ENCODE measurements at regions not wholly inside any gene's neighbourhood (a gene's known extent, or its start where the extent isn't known, plus 50 kb on each side); places are given as distances from the start of the nearest gene placed in this dataset.

DNA sequence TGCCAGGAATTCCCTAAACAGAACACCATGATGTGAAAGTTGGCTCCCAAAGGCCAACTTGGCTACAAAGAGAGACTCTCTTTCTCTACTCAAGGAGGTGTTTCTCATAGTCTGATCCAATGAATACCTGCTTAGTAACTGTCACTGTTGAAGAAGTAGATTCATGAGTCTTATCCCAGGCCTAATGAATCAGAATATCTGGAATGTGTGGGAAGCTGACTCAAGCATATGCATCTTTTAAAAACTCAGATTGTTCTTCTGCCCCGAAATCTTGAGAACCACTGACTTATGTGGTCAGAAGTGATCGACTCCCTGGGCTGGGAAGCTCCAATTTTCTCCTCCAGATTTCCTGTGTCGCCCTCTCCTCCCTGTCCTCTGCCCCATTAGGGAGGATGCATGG, 345.6 kb downstream of the PLK2 start:
- no peaks in the 10 kb centered on the region for H3K27me3 ChIP-seq (ENCODE audit: insufficient read depth, low read length, poor library complexity)
- no peak overlapping the region for H3K18ac ChIP-seq (ENCODE audit: low read length)
- DNase-seq, result no peak
- H2AK5ac ChIP-seq (ENCODE audit: low read length), result no peak overlapping the region
- H4K8ac ChIP-seq (ENCODE audit: low read depth, low read length), result no peak overlapping the region
- WGBS (ENCODE audit: extremely low coverage, insufficient coverage, low lambda C conversion rate), result no CpG with 5 or more reads among the region's 3 CpGs
- no peaks in the 10 kb centered on the region for H3K79me2 ChIP-seq (ENCODE audit: control insufficient read depth, insufficient read depth, low read length)
- H3K36me3 ChIP-seq (ENCODE audit: control insufficient read depth, insufficient read depth, low read length), result no peaks in the 10 kb centered on the region
- no peak overlapping the region for H3K4ac ChIP-seq (ENCODE audit: low read depth, low read length)
- H3K4me2 ChIP-seq (ENCODE audit: low read length), result no peak overlapping the region
- H3K4me1 ChIP-seq (ENCODE audit: control insufficient read depth, low read depth, low read length), result no peaks in the 10 kb centered on the region
- H3K9ac ChIP-seq (ENCODE audit: low read length), result no peak overlapping the region
- no peak overlapping the region for H3K4me3 ChIP-seq (ENCODE audit: low read length)
- H4K5ac ChIP-seq (ENCODE audit: low read length), result no peak overlapping the region
- H3K56ac ChIP-seq (ENCODE audit: low read length), result no peak overlapping the region
- H3K23ac ChIP-seq (ENCODE audit: low read length), result no peak overlapping the region
- H2BK5ac ChIP-seq (ENCODE audit: low read length), result no peak overlapping the region
- no peak overlapping the region for H3K27ac ChIP-seq (ENCODE audit: low read depth, low read length)
- no peaks in the 10 kb centered on the region for H3K79me1 ChIP-seq (ENCODE audit: low read length)
- no peak overlapping the region for H2BK120ac ChIP-seq (ENCODE audit: low read depth, low read length)
- H2BK15ac ChIP-seq (replicated peaks; ENCODE audit: low read depth), result no peak overlapping the region

DNA sequence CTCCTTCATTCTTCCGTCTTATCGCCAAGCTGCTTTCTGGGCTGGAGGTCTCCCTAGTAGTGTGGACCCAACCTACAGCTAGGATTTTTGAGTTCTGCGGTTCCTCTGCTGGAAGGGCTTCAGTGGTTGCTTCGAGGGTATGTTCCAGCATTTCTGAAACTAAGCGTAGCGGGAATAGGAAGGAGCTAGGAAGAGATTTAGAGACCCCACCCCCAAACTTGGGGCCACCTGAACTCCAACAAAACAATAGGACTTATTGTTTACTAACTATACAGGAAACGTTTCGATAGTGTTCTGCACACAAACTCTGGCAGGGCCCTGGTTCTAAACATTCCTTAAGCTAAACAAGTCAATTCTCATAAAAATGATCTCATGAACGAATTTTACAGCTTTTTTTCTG, 346.7 kb downstream of the PLK2 start:
- H3K4ac ChIP-seq (ENCODE audit: low read depth, low read length), result no peak overlapping the region
- no peak overlapping the region for H4K8ac ChIP-seq (ENCODE audit: low read depth, low read length)
- no peak for DNase-seq
- no peak overlapping the region for H4K5ac ChIP-seq (ENCODE audit: low read length)
- peak overlapping the region; percentile 60 for H3K18ac ChIP-seq (ENCODE audit: low read length)
- no peaks in the 10 kb centered on the region for H3K4me1 ChIP-seq (ENCODE audit: control insufficient read depth, low read depth, low read length)
- H3K79me2 ChIP-seq (ENCODE audit: control insufficient read depth, insufficient read depth, low read length), result no peaks in the 10 kb centered on the region
- no peak overlapping the region for H3K27ac ChIP-seq (ENCODE audit: low read depth, low read length)
- no peak overlapping the region for H3K9ac ChIP-seq (ENCODE audit: low read length)
- no peak overlapping the region for H2AK5ac ChIP-seq (ENCODE audit: low read length)
- H3K23ac ChIP-seq (ENCODE audit: low read length), result no peak overlapping the region
- H3K36me3 ChIP-seq (ENCODE audit: control insufficient read depth, insufficient read depth, low read length), result no peaks in the 10 kb centered on the region
- H3K4me3 ChIP-seq (ENCODE audit: low read length), result no peak overlapping the region
- H3K56ac ChIP-seq (ENCODE audit: low read length), result no peak overlapping the region
- H2BK120ac ChIP-seq (ENCODE audit: low read depth, low read length), result no peak overlapping the region
- no peaks in the 10 kb centered on the region for H3K79me1 ChIP-seq (ENCODE audit: low read length)
- no peak overlapping the region for H2BK5ac ChIP-seq (ENCODE audit: low read length)
- no CpG with 5 or more reads among the region's 9 CpGs for WGBS (ENCODE audit: extremely low coverage, insufficient coverage, low lambda C conversion rate)
- no peaks in the 10 kb centered on the region for H3K27me3 ChIP-seq (ENCODE audit: insufficient read depth, low read length, poor library complexity)
- no peak overlapping the region for H3K4me2 ChIP-seq (ENCODE audit: low read length)
- no peak overlapping the region for H2BK15ac ChIP-seq (replicated peaks; ENCODE audit: low read depth)

- Histone ChIP-seq H3K9ac (ENCODE audit: low read length) (no peak overlapping the region), H3K27me3 (ENCODE audit: insufficient read depth, low read length, poor library complexity) (no peaks in the 10 kb centered on the region), H3K18ac (ENCODE audit: low read length) (no peak overlapping the region), H3K79me1 (ENCODE audit: low read length) (no peaks in the 10 kb centered on the region), H3K4ac (ENCODE audit: low read depth, low read length) (no peak overlapping the region), H4K5ac (ENCODE audit: low read length) (no peak overlapping the region), H3K4me1 (ENCODE audit: control insufficient read depth, low read depth, low read length) (no peaks in the 10 kb centered on the region), H3K23ac (ENCODE audit: low read length) (no peak overlapping the region), H3K56ac (ENCODE audit: low read length) (no peak overlapping the region), H2AK5ac (ENCODE audit: low read length) (no peak overlapping the region), H2BK5ac (ENCODE audit: low read length) (no peak overlapping the region), H3K4me2 (ENCODE audit: low read length) (no peak overlapping the region), H3K4me3 (ENCODE audit: low read length) (no peak overlapping the region), H3K27ac (ENCODE audit: low read depth, low read length) (no peak overlapping the region), H3K36me3 (ENCODE audit: control insufficient read depth, insufficient read depth, low read length) (no peaks in the 10 kb centered on the region), H4K8ac (ENCODE audit: low read depth, low read length) (no peak overlapping the region), H2BK15ac (replicated peaks; ENCODE audit: low read depth) (no peak overlapping the region), H3K79me2 (ENCODE audit: control insufficient read depth, insufficient read depth, low read length) (no peaks in the 10 kb centered on the region), H2BK120ac (ENCODE audit: low read depth, low read length) (no peak overlapping the region)
- no peak for DNase-seq
- no CpG with 5 or more reads among the region's 1 CpG for WGBS (ENCODE audit: extremely low coverage, insufficient coverage, low lambda C conversion rate)
Measured at GRCh38 chr5:58108511-58108910, 351.4 kb downstream of the PLK2 start.

- Histone ChIP-seq H3K27ac (ENCODE audit: low read depth, low read length) (no peak overlapping the region), H3K27me3 (ENCODE audit: insufficient read depth, low read length, poor library complexity) (no peaks in the 10 kb centered on the region)
- WGBS (ENCODE audit: extremely low coverage, insufficient coverage, low lambda C conversion rate), result no CpG with 5 or more reads among the region's 2 CpGs
Measured at GRCh38 chr5:58107704-58108103, 352.2 kb downstream of the PLK2 start.

GRCh38 chr5:58106754-58107410, 353.0 kb downstream of the PLK2 start:
- Histone ChIP-seq H3K9ac (ENCODE audit: low read length) (no peak overlapping the region), H3K4me1 (ENCODE audit: control insufficient read depth, low read depth, low read length) (no peaks in the 10 kb centered on the region), H3K79me2 (ENCODE audit: control insufficient read depth, insufficient read depth, low read length) (no peaks in the 10 kb centered on the region), H3K36me3 (ENCODE audit: control insufficient read depth, insufficient read depth, low read length) (no peaks in the 10 kb centered on the region), H2BK15ac (replicated peaks; ENCODE audit: low read depth) (no peak overlapping the region), H3K79me1 (ENCODE audit: low read length) (no peaks in the 10 kb centered on the region), H4K8ac (ENCODE audit: low read depth, low read length) (no peak overlapping the region), H3K27me3 (ENCODE audit: insufficient read depth, low read length, poor library complexity) (no peaks in the 10 kb centered on the region), H4K5ac (ENCODE audit: low read length) (no peak overlapping the region), H3K4ac (ENCODE audit: low read depth, low read length) (no peak overlapping the region), H2AK5ac (ENCODE audit: low read length) (no peak overlapping the region), H2BK120ac (ENCODE audit: low read depth, low read length) (no peak overlapping the region), H3K27ac (ENCODE audit: low read depth, low read length) (no peak overlapping the region), H2BK5ac (ENCODE audit: low read length) (no peak overlapping the region), H3K4me3 (ENCODE audit: low read length) (no peak overlapping the region), H3K56ac (ENCODE audit: low read length) (no peak overlapping the region), H3K4me2 (ENCODE audit: low read length) (no peak overlapping the region), H3K23ac (ENCODE audit: low read length) (no peak overlapping the region), H3K18ac (ENCODE audit: low read length) (no peak overlapping the region)
- no peak for DNase-seq
- no CpG with 5 or more reads among the region's 3 CpGs for WGBS (ENCODE audit: extremely low coverage, insufficient coverage, low lambda C conversion rate)

More at GRCh38 chr5:58107704-58108103, 352.2 kb downstream of the PLK2 start:
- no peak overlapping the region for H4K8ac ChIP-seq (ENCODE audit: low read depth, low read length)
- H2BK5ac ChIP-seq (ENCODE audit: low read length), result no peak overlapping the region
- H3K4ac ChIP-seq (ENCODE audit: low read depth, low read length), result no peak overlapping the region
- DNase-seq, result no peak
- no peak overlapping the region for H3K56ac ChIP-seq (ENCODE audit: low read length)
- H3K79me2 ChIP-seq (ENCODE audit: control insufficient read depth, insufficient read depth, low read length), result no peaks in the 10 kb centered on the region
- H3K23ac ChIP-seq (ENCODE audit: low read length), result no peak overlapping the region
- H2AK5ac ChIP-seq (ENCODE audit: low read length), result no peak overlapping the region
- no peak overlapping the region for H3K18ac ChIP-seq (ENCODE audit: low read length)
- H3K4me3 ChIP-seq (ENCODE audit: low read length), result no peak overlapping the region
- no peak overlapping the region for H2BK120ac ChIP-seq (ENCODE audit: low read depth, low read length)
- no peak overlapping the region for H4K5ac ChIP-seq (ENCODE audit: low read length)
- H2BK15ac ChIP-seq (replicated peaks; ENCODE audit: low read depth), result no peak overlapping the region
- H3K9ac ChIP-seq (ENCODE audit: low read length), result no peak overlapping the region
- no peaks in the 10 kb centered on the region for H3K79me1 ChIP-seq (ENCODE audit: low read length)
- no peaks in the 10 kb centered on the region for H3K4me1 ChIP-seq (ENCODE audit: control insufficient read depth, low read depth, low read length)
- no peak overlapping the region for H3K4me2 ChIP-seq (ENCODE audit: low read length)
- H3K36me3 ChIP-seq (ENCODE audit: control insufficient read depth, insufficient read depth, low read length), result no peaks in the 10 kb centered on the region

- Histone ChIP-seq H3K79me2 (ENCODE audit: control insufficient read depth, insufficient read depth, low read length) (no peaks in the 10 kb centered on the region), H4K8ac (ENCODE audit: low read depth, low read length) (no peak overlapping the region), H3K4ac (ENCODE audit: low read depth, low read length) (no peak overlapping the region), H3K4me3 (ENCODE audit: low read length) (no peak overlapping the region), H3K56ac (ENCODE audit: low read length) (no peak overlapping the region), H2BK5ac (ENCODE audit: low read length) (no peak overlapping the region), H3K18ac (ENCODE audit: low read length) (no peak overlapping the region), H3K27ac (ENCODE audit: low read depth, low read length) (no peak overlapping the region), H4K5ac (ENCODE audit: low read length) (no peak overlapping the region), H2BK120ac (ENCODE audit: low read depth, low read length) (no peak overlapping the region), H3K4me2 (ENCODE audit: low read length) (no peak overlapping the region), H3K23ac (ENCODE audit: low read length) (no peak overlapping the region), H3K36me3 (ENCODE audit: control insufficient read depth, insufficient read depth, low read length) (no peaks in the 10 kb centered on the region), H2BK15ac (replicated peaks; ENCODE audit: low read depth) (no peak overlapping the region), H3K79me1 (ENCODE audit: low read length) (no peaks in the 10 kb centered on the region), H3K27me3 (ENCODE audit: insufficient read depth, low read length, poor library complexity) (no peaks in the 10 kb centered on the region), H2AK5ac (ENCODE audit: low read length) (no peak overlapping the region), H3K4me1 (ENCODE audit: control insufficient read depth, low read depth, low read length) (no peaks in the 10 kb centered on the region), H3K9ac (ENCODE audit: low read length) (no peak overlapping the region)
- no CpG with 5 or more reads among the region's 2 CpGs for WGBS (ENCODE audit: extremely low coverage, insufficient coverage, low lambda C conversion rate)
- no peak for DNase-seq
Measured at GRCh38 chr5:58105836-58106235, 354.1 kb downstream of the PLK2 start.
